SU-DHL-6 (cell line): ENCODE measurements at regions not wholly inside any gene's neighbourhood (a gene's known extent, or its start where the extent isn't known, plus 50 kb on each side); places are given as distances from the start of the nearest gene placed in this dataset.

ENCODE experiments used
- H2AFZ ChIP-seq: fragments of 200-600 bp; sonication (generic); 2 replicates; pipeline ENCODE4 v1.6.1; 2014; ENCODE audit warnings: low read depth, mild to moderate bottlenecking, moderate library complexity, mixed read lengths, antibody characterized with exemption, low read length; ENCODE audit not compliant: severe bottlenecking
- H3F3A ChIP-seq: fragments of 200-600 bp; shearing (Covaris generic); 2 replicates; pipeline ENCODE4 v1.6.0; 2016; ENCODE audit warnings: antibody characterized with exemption, mild to moderate bottlenecking; ENCODE audit not compliant: insufficient read depth
- H3K27ac ChIP-seq: fragments of 200-600 bp; sonication (generic); 2 replicates; pipeline ENCODE4 v1.5.1; 2016; ENCODE audit warnings: low read depth, mild to moderate bottlenecking, low read length, moderate library complexity, mixed read lengths
- H3K27me3 ChIP-seq: fragments of 200-600 bp; sonication (generic), shearing (Covaris generic); 2 replicates; pipeline ENCODE4 v1.6.0; 2014; ENCODE audit warnings: mild to moderate bottlenecking, low read length
- H3K36me3 ChIP-seq: fragments of 200-600 bp; sonication (generic); 2 replicates; pipeline ENCODE4 v1.6.1; 2014; ENCODE audit warnings: mild to moderate bottlenecking, low read length, mixed read lengths
- H3K4me2 ChIP-seq: fragments of 300-600, 200-600 bp; shearing (Covaris generic), sonication (generic); 2 replicates; pipeline ENCODE4 v1.6.0; 2014; ENCODE audit warnings: low read length, low read depth, mild to moderate bottlenecking; ENCODE audit not compliant: poor library complexity, severe bottlenecking
- H3K4me3 ChIP-seq: fragments of 200-600 bp; sonication (generic); 2 replicates; pipeline ENCODE4 v1.5.1; 2014; ENCODE audit warnings: antibody characterized with exemption, low read length, mild to moderate bottlenecking, mixed read lengths; ENCODE audit not compliant: insufficient read depth, poor library complexity, severe bottlenecking
- H3K79me2 ChIP-seq: fragments of 200-600 bp; sonication (generic); 2 replicates; pipeline ENCODE4 v1.6.1; 2014; ENCODE audit warnings: mild to moderate bottlenecking, low read length, moderate library complexity; ENCODE audit not compliant: insufficient read depth
- H3K9ac ChIP-seq: fragments of 200-600 bp; sonication (generic); 2 replicates; pipeline ENCODE4 v1.7.0; 2014; ENCODE audit warnings: mild to moderate bottlenecking, low read length
- H3K9me2 ChIP-seq: fragments of 200-600 bp; sonication (generic); replicated peaks from 2 replicates; pipeline ENCODE4 v1.6.1; 2014; ENCODE audit warnings: low read length; ENCODE audit not compliant: insufficient read depth
- H3K9me3 ChIP-seq: fragments of 200-600 bp; sonication (generic); 2 replicates; pipeline ENCODE4 v1.6.1; 2014; ENCODE audit warnings: low read length, mixed read lengths; ENCODE audit not compliant: insufficient read depth
- H4K20me1 ChIP-seq: fragments of 200-600 bp; sonication (generic); 2 replicates; pipeline ENCODE4 v1.6.1; 2014; ENCODE audit warnings: low read depth, mild to moderate bottlenecking, antibody characterized with exemption, low read length, moderate library complexity, mixed read lengths
- CTCF ChIP-seq: fragments of 200-600 bp; sonication (generic); IDR thresholded peaks from one replicate; pipeline ENCODE4 v1.5.1; 2017; ENCODE audit warnings: antibody characterized with exemption, mild to moderate bottlenecking, low read length, moderate library complexity; ENCODE audit not compliant: insufficient read depth, poor library complexity, severe bottlenecking
- EZH2phosphoT487 ChIP-seq: fragments of 200-600 bp; sonication (generic), shearing (Covaris generic); conservative IDR thresholded peaks from 2 replicates; pipeline ENCODE4 v1.6.1; 2018; ENCODE audit warnings: mild to moderate bottlenecking, antibody characterized with exemption, low read length, moderate library complexity, mixed read lengths

GRCh38 chr3:171972871-171973348, 66.5 kb upstream of the FNDC3B start:
- Histone ChIP-seq H3K9me2 (no peaks in the 10 kb centered on the region), H3K79me2 (no peaks in the 10 kb centered on the region), H2AFZ (no peak overlapping the region), H3K4me3 (no peak overlapping the region), H3K4me2 (no peak overlapping the region), H3K27ac (no peak overlapping the region), H3K27me3 (no peaks in the 10 kb centered on the region), H3K9me3 (no peaks in the 10 kb centered on the region; the same call in 1 of the 2 replicates), H3F3A (no peaks in the 10 kb centered on the region), H3K9ac (no peak overlapping the region), H4K20me1 (no peaks in the 10 kb centered on the region), H3K36me3 (no peaks in the 10 kb centered on the region)
- no peak for TF ChIP-seq EZH2phosphoT487

DNA sequence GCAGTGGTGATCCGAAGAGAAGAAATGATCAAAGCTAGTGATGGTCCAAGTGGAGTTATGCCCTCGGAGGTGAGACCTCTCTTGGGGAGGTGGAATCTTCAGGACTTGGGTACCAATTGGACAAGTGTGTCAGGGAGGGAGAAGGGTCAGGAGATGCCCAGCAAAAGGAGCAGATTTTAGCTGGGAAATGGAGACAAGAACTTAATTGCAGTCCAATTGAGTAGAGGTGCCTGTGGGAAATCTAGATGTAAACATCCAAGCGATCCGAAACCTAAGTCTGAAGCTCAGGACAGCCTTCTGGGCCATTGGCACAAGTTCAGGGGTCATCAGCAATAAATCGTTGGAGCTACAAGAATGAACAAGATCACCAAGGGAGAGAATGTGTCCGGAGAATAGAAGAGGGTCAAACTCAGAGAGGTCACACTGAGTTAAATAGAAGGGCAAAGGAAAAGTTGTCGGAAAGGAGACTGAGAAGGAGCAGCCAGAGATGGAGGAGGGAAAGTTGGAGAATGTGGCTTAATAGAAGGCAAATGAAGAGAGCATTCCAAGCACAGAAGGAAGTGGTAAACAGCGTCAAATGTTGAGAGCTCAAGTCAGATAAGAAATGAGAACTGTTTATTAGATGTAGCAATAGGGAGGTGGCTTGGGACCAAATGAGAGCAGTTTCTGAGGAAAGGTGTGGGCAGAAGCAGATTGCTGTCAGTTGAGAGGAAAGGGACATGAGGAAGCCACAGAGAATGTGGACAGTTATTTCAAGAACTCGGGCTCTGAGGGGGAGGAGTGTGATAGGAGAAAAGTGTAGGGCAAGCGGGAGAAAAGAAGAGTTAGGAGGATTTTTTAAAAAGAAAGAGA, 64.2 kb upstream of the FNDC3B start:
- no peak overlapping the region for H3K4me2 ChIP-seq
- H3K4me3 ChIP-seq: no peak overlapping the region
- H3K36me3 ChIP-seq: no peaks in the 10 kb centered on the region
- no peaks in the 10 kb centered on the region for H3K9me2 ChIP-seq
- H3K79me2 ChIP-seq: no peaks in the 10 kb centered on the region
- no peak overlapping the region for H3K9ac ChIP-seq
- no peak overlapping the region for H3K27ac ChIP-seq
- H3K27me3 ChIP-seq: no peaks in the 10 kb centered on the region
- no peaks in the 10 kb centered on the region; the same call in 1 of the 2 replicates for H3K9me3 ChIP-seq
- H4K20me1 ChIP-seq: no peaks in the 10 kb centered on the region
- no peak overlapping the region for H2AFZ ChIP-seq
- no peaks in the 10 kb centered on the region for H3F3A ChIP-seq
- TF ChIP-seq CTCF: no peak
- no peak for TF ChIP-seq EZH2phosphoT487

- Histone ChIP-seq H3K4me2 (no peak overlapping the region), H2AFZ (no peak overlapping the region)
Observed at GRCh38 chr3:171976526-171976925, 62.9 kb upstream of the FNDC3B start.

More at GRCh38 chr3:171976526-171976925, 62.9 kb upstream of the FNDC3B start:
- no peaks in the 10 kb centered on the region for H3K27me3 ChIP-seq
- no peaks in the 10 kb centered on the region for H3F3A ChIP-seq
- TF ChIP-seq EZH2phosphoT487 (no peak), CTCF (no peak)
- no peak overlapping the region for H3K4me3 ChIP-seq
- H3K9ac ChIP-seq: no peak overlapping the region
- H3K9me3 ChIP-seq: no peaks in the 10 kb centered on the region; the same call in 1 of the 2 replicates
- H3K9me2 ChIP-seq: no peaks in the 10 kb centered on the region
- H3K36me3 ChIP-seq: no peaks in the 10 kb centered on the region
- no peak overlapping the region for H3K27ac ChIP-seq
- H4K20me1 ChIP-seq: no peaks in the 10 kb centered on the region
- H3K79me2 ChIP-seq: no peaks in the 10 kb centered on the region
